Smooth muscle cell (in vitro differentiated cells): ENCODE measurements at regions not wholly inside any gene's neighbourhood (a gene's known extent, or its start where the extent isn't known, plus 50 kb on each side); places are given as distances from the start of the nearest gene placed in this dataset.

ENCODE experiments used
- DNase-seq: peaks from one replicate; lab custom pipeline; 2025; ENCODE audit not compliant: unreplicated experiment; lab: John Stamatoyannopoulos, UW
- H2AFZ ChIP-seq: fragments of 200-600 bp; sonication (generic); 2 replicates; pipeline ENCODE4 v1.6.0; 2016; ENCODE audit warnings: antibody characterized with exemption, low read depth, mild to moderate bottlenecking
- H3F3A ChIP-seq: fragments of 200-600 bp; sonication (generic); 2 replicates; pipeline ENCODE4 v1.6.0; 2017; ENCODE audit warnings: antibody characterized with exemption, low read depth
- H3K27ac ChIP-seq: fragments of 200-600 bp; sonication (generic); 2 replicates; pipeline ENCODE4 v1.5.1; 2016; ENCODE audit warnings: low read depth, mild to moderate bottlenecking
- H3K27me3 ChIP-seq: fragments of 200-600 bp; sonication (generic); 2 replicates; pipeline ENCODE4 v1.6.1; 2016; ENCODE audit warnings: low read depth, mild to moderate bottlenecking
- H3K36me3 ChIP-seq: fragments of 200-600 bp; sonication (generic); 2 replicates; pipeline ENCODE4 v1.5.1; 2016; ENCODE audit warnings: low read depth
- H3K4me1 ChIP-seq: fragments of 200-600 bp; sonication (generic); 2 replicates; pipeline ENCODE4 v1.5.1; 2016; ENCODE audit warnings: low read depth
- H3K4me2 ChIP-seq: fragments of 200-600 bp; sonication (generic); 2 replicates; pipeline ENCODE4 v1.6.0; 2016; ENCODE audit warnings: mild to moderate bottlenecking
- H3K4me3 ChIP-seq: fragments of 200-600 bp; sonication (generic); 2 replicates; pipeline ENCODE4 v1.5.1; 2016; ENCODE audit warnings: mild to moderate bottlenecking
- H3K79me2 ChIP-seq: fragments of 200-600 bp; sonication (generic); 2 replicates; pipeline ENCODE4 v1.6.0; 2016; ENCODE audit warnings: low read depth, mild to moderate bottlenecking
- H3K9ac ChIP-seq: fragments of 200-600 bp; sonication (generic); 2 replicates; pipeline ENCODE4 v1.6.0; 2016; ENCODE audit warnings: low read depth
- H3K9me3 ChIP-seq: fragments of 200-600 bp; sonication (generic); replicated peaks from 2 replicates; pipeline ENCODE4 v1.5.1; 2016; ENCODE audit warnings: low read depth
- H4K20me1 ChIP-seq: fragments of 200-600 bp; sonication (generic); 2 replicates; pipeline ENCODE4 v1.6.0; 2016; ENCODE audit warnings: low read depth
- CTCF ChIP-seq: fragments of 200-600 bp; sonication (generic); IDR thresholded peaks from 2 replicates; pipeline ENCODE4 v1.5.1; 2017; ENCODE audit warnings: borderline replicate concordance, mild to moderate bottlenecking, antibody characterized with exemption; ENCODE audit not compliant: insufficient read depth, poor library complexity, severe bottlenecking
- WGBS: methylation state at CpG from one replicate; pipeline ENCODE4 v1.1.7; 2016; ENCODE audit warnings: low lambda C conversion rate; 5-methylcytosine and 5-hydroxymethylcytosine counted together

GRCh38 chr7:25308906-25309705, 80.8 kb upstream of the NPVF start:
- H2AFZ ChIP-seq = no peak overlapping the region
- no peak for DNase-seq
- H3K36me3 ChIP-seq = no peaks in the 10 kb centered on the region
- 49% methylated on average over 6 of the region's 6 CpGs for WGBS
- no peaks in the 10 kb centered on the region for H3F3A ChIP-seq
- H3K27ac ChIP-seq = no peak overlapping the region
- H4K20me1 ChIP-seq = no peaks in the 10 kb centered on the region
- no peaks in the 10 kb centered on the region for H3K79me2 ChIP-seq
- H3K27me3 ChIP-seq = peaks cover 24% of the 10 kb centered on the region
- no peak for TF ChIP-seq CTCF
- H3K9ac ChIP-seq = no peak overlapping the region
- H3K4me2 ChIP-seq = no peak overlapping the region
- no peak overlapping the region for H3K4me3 ChIP-seq
- H3K4me1 ChIP-seq = peaks cover 3% of the 10 kb centered on the region
- H3K9me3 ChIP-seq = no peaks in the 10 kb centered on the region

GRCh38 chr7:25310896-25311295, 82.6 kb upstream of the NPVF start:
- DNase-seq = no peak
- Histone ChIP-seq H3F3A (no peaks in the 10 kb centered on the region), H3K27ac (no peak overlapping the region), H4K20me1 (no peaks in the 10 kb centered on the region), H3K27me3 (peaks cover 19% of the 10 kb centered on the region), H3K4me2 (no peak overlapping the region), H3K4me3 (no peak overlapping the region), H3K79me2 (no peaks in the 10 kb centered on the region), H3K9me3 (no peaks in the 10 kb centered on the region), H2AFZ (no peak overlapping the region), H3K4me1 (peaks cover 3% of the 10 kb centered on the region), H3K9ac (no peak overlapping the region), H3K36me3 (no peaks in the 10 kb centered on the region)
- TF ChIP-seq CTCF = no peak

GRCh38 chr7:25311346-25311745, 83.1 kb upstream of the NPVF start:
- no peak for TF ChIP-seq CTCF
- H3K27me3 ChIP-seq = peaks cover 19% of the 10 kb centered on the region
- no peak overlapping the region for H3K9ac ChIP-seq
- H3K79me2 ChIP-seq = no peaks in the 10 kb centered on the region
- no peaks in the 10 kb centered on the region for H3F3A ChIP-seq
- no peak for DNase-seq
- WGBS = 84% methylated on average over 1 of the region's 1 CpG
- no peak overlapping the region for H3K4me2 ChIP-seq
- H2AFZ ChIP-seq = no peak overlapping the region
- no peaks in the 10 kb centered on the region for H3K36me3 ChIP-seq
- H3K4me1 ChIP-seq = peaks cover 3% of the 10 kb centered on the region
- H4K20me1 ChIP-seq = no peaks in the 10 kb centered on the region
- no peak overlapping the region for H3K4me3 ChIP-seq
- H3K27ac ChIP-seq = no peak overlapping the region
- no peaks in the 10 kb centered on the region for H3K9me3 ChIP-seq

- no peaks in the 10 kb centered on the region for H3K9me3 ChIP-seq
- H3K27ac ChIP-seq = no peak overlapping the region
- no peaks in the 10 kb centered on the region for H3K79me2 ChIP-seq
- H2AFZ ChIP-seq = no peak overlapping the region
- no peak for TF ChIP-seq CTCF
- H4K20me1 ChIP-seq = no peaks in the 10 kb centered on the region
- WGBS = 92% methylated on average over 6 of the region's 6 CpGs
- H3K9ac ChIP-seq = no peak overlapping the region
- H3K27me3 ChIP-seq = peaks cover 10% of the 10 kb centered on the region
- H3K4me1 ChIP-seq = peaks cover 3% of the 10 kb centered on the region
- no peak overlapping the region for H3K4me2 ChIP-seq
- H3K36me3 ChIP-seq = no peaks in the 10 kb centered on the region
- no peak overlapping the region for H3K4me3 ChIP-seq
- DNase-seq = no peak
- no peaks in the 10 kb centered on the region for H3F3A ChIP-seq
Observed at GRCh38 chr7:25312968-25313367, 84.7 kb upstream of the NPVF start.
